C4-2B (cell line): ENCODE measurements at regions not wholly inside any gene's neighbourhood (a gene's known extent, or its start where the extent isn't known, plus 50 kb on each side); places are given as distances from the start of the nearest gene placed in this dataset.

Experiments
- ZFX ChIP-seq: fragments of 450-650 bp; IDR thresholded peaks from 2 replicates; pipeline ENCODE4 v1.6.1; 2017
- TF ChIP-seq, protein P1 (sequence below): fragments of 450-650 bp; conservative IDR thresholded peaks from 2 replicates; pipeline ENCODE4 v1.5.1; 2017; ENCODE audit warnings: mild to moderate bottlenecking

DNA sequence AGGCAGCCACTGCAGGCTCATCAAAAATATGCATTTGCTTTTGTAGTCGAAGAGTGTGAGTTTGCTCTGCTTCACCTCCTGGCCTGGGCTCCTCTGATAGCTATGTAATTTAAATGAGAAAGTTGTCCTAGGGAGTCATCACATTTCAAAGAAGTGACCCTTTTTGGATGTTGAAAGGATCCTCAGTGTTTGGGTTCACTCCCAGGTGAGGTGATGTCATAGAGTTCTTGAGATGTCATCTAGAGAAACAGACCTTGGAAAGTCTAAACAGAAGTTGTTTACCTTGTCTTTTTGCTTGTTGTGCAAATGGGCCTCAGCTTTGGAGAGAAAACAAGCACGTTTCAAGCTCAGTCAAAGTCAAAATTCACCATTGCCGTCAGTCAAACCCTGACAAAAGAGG, 92.0 kb upstream of the BARHL2 start:
- TF ChIP-seq, protein P1, sequence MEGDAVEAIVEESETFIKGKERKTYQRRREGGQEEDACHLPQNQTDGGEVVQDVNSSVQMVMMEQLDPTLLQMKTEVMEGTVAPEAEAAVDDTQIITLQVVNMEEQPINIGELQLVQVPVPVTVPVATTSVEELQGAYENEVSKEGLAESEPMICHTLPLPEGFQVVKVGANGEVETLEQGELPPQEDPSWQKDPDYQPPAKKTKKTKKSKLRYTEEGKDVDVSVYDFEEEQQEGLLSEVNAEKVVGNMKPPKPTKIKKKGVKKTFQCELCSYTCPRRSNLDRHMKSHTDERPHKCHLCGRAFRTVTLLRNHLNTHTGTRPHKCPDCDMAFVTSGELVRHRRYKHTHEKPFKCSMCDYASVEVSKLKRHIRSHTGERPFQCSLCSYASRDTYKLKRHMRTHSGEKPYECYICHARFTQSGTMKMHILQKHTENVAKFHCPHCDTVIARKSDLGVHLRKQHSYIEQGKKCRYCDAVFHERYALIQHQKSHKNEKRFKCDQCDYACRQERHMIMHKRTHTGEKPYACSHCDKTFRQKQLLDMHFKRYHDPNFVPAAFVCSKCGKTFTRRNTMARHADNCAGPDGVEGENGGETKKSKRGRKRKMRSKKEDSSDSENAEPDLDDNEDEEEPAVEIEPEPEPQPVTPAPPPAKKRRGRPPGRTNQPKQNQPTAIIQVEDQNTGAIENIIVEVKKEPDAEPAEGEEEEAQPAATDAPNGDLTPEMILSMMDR = no peak
- no peak for TF ChIP-seq ZFX
